ENCODE measurements at regions not wholly inside any gene's neighbourhood (a gene's known extent, or its start where the extent isn't known, plus 50 kb on each side); places are given as distances from the start of the nearest gene placed in this dataset.
"Not testable (repeated sequence)": the region's sequence is repeated elsewhere in the genome, so short reads cannot be mapped to it uniquely, and the experiment has no call there.

DNA sequence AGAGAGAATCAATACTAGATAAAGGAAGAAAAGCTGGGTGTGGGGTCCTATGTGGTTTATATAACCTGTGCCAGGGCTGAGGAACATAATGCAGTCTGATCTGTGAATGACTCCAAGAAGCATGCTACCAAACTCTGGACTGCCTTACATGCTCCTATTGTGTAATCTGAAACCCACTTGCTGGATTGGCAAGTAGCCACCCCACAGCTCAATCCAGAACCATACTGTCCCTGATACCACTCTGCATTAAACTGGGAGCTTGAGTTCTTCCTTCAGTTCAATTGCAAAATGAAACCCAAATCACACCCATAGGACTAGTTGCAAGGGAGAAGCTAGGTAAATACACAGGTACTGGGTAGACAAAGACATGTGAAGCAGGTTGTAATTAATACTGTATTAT, 115.4 kb upstream of the NEGR1 start:
- H3K4me3 ChIP-seq = no peak overlapping the region
- H3K27ac ChIP-seq = no peak overlapping the region
- no peak for DNase-seq
- no peak for TF ChIP-seq CTCF (IDR thresholded peaks at IDR 0.05)
- H3K36me3 ChIP-seq = no peaks in the 10 kb centered on the region
- no peaks in the 10 kb centered on the region for H3K4me1 ChIP-seq
- H3K9me3 ChIP-seq = no peaks in the 10 kb centered on the region
- intact Hi-C loops (cut with DNase I) = no loop called here
- H3K27me3 ChIP-seq = no peaks in the 10 kb centered on the region
- peak; percentile 49 for ATAC-seq

DNA sequence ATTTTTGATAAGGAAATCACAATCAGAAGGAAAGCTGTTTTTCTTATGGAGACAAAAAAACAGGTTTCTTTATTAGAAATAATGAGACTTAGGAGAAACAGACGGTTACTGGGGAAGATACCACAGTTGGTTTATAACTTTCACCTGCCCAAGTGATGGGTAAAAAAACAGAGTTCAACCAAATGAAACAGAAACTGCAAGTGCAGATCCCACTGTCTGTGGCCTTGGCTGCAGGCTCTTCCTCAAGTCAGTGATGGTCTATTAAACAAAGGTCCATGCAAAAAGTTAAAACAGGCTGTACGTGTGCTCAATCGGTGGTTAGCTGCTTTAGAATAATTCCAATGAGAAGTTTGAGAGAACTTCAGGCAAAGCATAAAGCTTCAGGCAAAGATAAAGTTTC, 112.1 kb upstream of the NEGR1 start:
- no peak for TF ChIP-seq CTCF (IDR thresholded peaks at IDR 0.05)
- no peaks in the 10 kb centered on the region for H3K36me3 ChIP-seq
- H3K4me3 ChIP-seq = no peak overlapping the region
- no peaks in the 10 kb centered on the region for H3K4me1 ChIP-seq
- intact Hi-C loops (cut with DNase I) = no loop called here
- H3K9me3 ChIP-seq = no peaks in the 10 kb centered on the region
- no peak for ATAC-seq
- no peaks in the 10 kb centered on the region for H3K27me3 ChIP-seq
- no peak overlapping the region for H3K27ac ChIP-seq
- no peak for DNase-seq

- intact Hi-C loops (cut with DNase I) = no loop called here
- no peak for ATAC-seq
Observed at GRCh38 chr1:72379072-72379471, 96.7 kb upstream of the NEGR1 start.

GRCh38 chr1:72375226-72375625, 92.9 kb upstream of the NEGR1 start:
- Histone ChIP-seq H3K9me3 (no peaks in the 10 kb centered on the region), H3K27ac (no peak overlapping the region), H3K36me3 (no peaks in the 10 kb centered on the region), H3K4me3 (no peak overlapping the region), H3K27me3 (no peaks in the 10 kb centered on the region), H3K4me1 (no peaks in the 10 kb centered on the region)
- DNase-seq = no peak
- intact Hi-C loops (cut with DNase I) = no loop called here
- ATAC-seq = no peak
- no peak for TF ChIP-seq CTCF (IDR thresholded peaks at IDR 0.05)

More at GRCh38 chr1:72379072-72379471, 96.7 kb upstream of the NEGR1 start:
- DNase-seq = no peak
- H3K36me3 ChIP-seq = no peaks in the 10 kb centered on the region
- no peaks in the 10 kb centered on the region for H3K4me1 ChIP-seq
- H3K9me3 ChIP-seq = no peaks in the 10 kb centered on the region
- no peaks in the 10 kb centered on the region for H3K27me3 ChIP-seq
- no peak for TF ChIP-seq CTCF (IDR thresholded peaks at IDR 0.05)
- no peak overlapping the region for H3K4me3 ChIP-seq
- no peak overlapping the region for H3K27ac ChIP-seq

DNA sequence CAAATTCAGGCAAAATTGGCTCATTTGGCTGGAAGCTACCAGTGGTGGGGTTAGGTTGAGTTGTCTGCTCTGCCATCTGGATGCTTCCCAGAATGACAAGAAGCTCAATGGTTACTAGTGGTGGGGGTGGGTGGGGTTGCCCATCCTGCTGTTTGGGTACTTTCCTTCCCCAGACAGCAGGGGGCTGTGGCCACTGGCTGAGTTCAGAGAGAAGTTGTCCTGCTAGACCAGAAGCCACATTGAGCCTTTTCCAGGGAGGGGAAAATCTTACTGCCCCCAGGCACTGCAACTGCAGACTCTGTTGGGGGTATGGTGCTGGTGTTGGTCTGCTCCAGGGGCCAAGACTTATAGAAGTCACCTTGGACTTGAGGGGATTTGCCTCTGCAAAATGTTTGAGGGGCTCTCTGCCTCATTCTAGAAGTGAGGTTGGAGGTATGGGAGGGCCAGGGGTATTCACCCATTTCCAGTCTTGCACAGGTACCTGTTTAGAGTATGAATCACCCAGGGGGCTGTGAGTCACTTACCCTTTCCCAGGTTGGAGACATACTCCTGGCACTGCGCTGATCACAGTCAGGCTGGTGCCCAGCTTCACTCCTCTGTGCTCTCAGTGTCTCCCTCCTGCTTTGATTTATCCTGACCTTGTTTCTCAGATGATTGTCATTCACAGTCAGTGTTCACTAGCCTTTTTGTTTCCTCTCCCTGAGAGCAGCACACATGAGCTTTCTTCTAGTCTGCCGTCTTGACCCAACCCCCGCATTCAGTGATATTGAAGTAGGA, 89.1 kb upstream of the NEGR1 start:
- Histone ChIP-seq H3K27ac (no peak overlapping the region), H3K9me3 (no peaks in the 10 kb centered on the region), H3K4me1 (peaks cover 2% of the 10 kb centered on the region), H3K36me3 (no peaks in the 10 kb centered on the region), H3K27me3 (no peaks in the 10 kb centered on the region), H3K4me3 (no peak overlapping the region)
- intact Hi-C loops (cut with DNase I) = no loop called here
- TF ChIP-seq CTCF (IDR thresholded peaks at IDR 0.05) = no peak
- ATAC-seq (no peak), DNase-seq (no peak)

DNA sequence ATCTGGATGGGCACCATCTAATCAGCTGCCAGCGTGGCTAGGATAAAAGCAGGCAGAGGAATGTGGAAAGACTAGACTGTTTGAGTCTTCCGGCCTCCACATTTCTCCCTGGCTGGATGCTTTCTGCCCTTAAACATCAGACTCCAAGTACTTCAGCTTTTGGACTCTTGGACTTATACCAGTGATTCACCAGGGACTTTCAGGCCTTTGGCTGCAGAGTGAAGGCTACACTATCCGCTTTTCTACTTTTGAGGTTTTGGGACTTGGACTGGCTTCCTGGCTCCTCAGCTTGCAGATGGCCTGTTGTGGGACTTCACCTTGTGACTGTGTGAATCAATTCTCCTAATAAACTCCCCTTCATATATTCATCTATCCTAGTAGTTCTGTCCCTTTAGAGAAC, 88.5 kb upstream of the NEGR1 start:
- H3K9me3 ChIP-seq; H3K27me3 ChIP-seq; H3K27ac ChIP-seq; H3K4me3 ChIP-seq; intact Hi-C loops (cut with DNase I); H3K36me3 ChIP-seq; ATAC-seq; DNase-seq; H3K4me1 ChIP-seq: not testable (repeated sequence)
